ENCODE measurements at regions not wholly inside any gene's neighbourhood (a gene's known extent, or its start where the extent isn't known, plus 50 kb on each side); places are given as distances from the start of the nearest gene placed in this dataset.

DNA sequence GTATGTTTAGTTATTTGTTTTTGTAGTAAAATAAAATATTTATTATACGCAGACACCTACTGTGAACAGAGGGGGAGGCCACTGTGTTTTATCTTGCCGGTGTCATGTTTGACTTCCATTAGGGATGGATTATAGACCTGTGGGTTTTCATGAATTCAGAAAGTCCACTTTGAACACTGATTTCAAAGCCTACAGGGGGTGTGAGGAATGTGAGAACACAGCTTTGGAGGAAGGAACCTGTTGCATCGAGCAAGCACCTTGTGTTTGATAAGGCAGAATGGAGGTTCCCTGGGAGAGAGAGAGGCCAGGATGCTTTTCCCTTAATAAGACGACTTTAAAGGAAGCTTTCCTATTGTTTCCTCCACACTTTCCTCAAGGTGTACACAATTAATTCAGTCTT lies 665.0 kb upstream of the MGMT start:
- H3K9me3 ChIP-seq (ENCODE audit: control insufficient read depth in 1 of 2, insufficient read depth in 1 of 2, low read depth in 1 of 2, low read length in 2 of 2): no peaks in the 10 kb centered on the region
- no TSS peak for BruUV-seq (replicated peaks)
- no peak for ATAC-seq
- ChIA-PET POLR2A (no interaction called here), CTCF (no interaction called here), RAD21 (ENCODE audit: low non-redundant PET in 1 of 2, low total read pairs in 2 of 2, uncharacterized antibody in 2 of 2, unreplicated experiment in 2 of 2) (no interaction called here)
- no peak overlapping the region for H3K4me3 ChIP-seq (replicated peaks in 1 of 2; ENCODE audit: low read depth in 1 of 2, low read length in 2 of 2)
- H3K27ac ChIP-seq (ENCODE audit: low read depth, low read length): no peak overlapping the region
- peaks cover 5% of the 10 kb centered on the region; the same call in 1 of the 2 replicates for H3K27me3 ChIP-seq (ENCODE audit: insufficient read depth, low read length)
- no peak overlapping the region for H3K9ac ChIP-seq (ENCODE audit: low read length)
- H4K20me1 ChIP-seq (ENCODE audit: insufficient read depth): no peaks in the 10 kb centered on the region
- no peak overlapping the region for H2AFZ ChIP-seq (ENCODE audit: low read depth, low read length, poor library complexity, severe bottlenecking)
- H3K36me3 ChIP-seq (ENCODE audit: control insufficient read depth in 1 of 2, insufficient read depth in 2 of 2, low read length in 2 of 2): no peaks in the 10 kb centered on the region
- no peaks in the 10 kb centered on the region for H3K79me2 ChIP-seq (ENCODE audit: insufficient read depth, low read length)
- H3K9me2 ChIP-seq (ENCODE audit: insufficient read depth): no peaks in the 10 kb centered on the region
- DNase-seq (ENCODE audit: low read depth, low spot score): no peak
- intact Hi-C loops (cut with micrococcal nuclease): no loop called here
- no peak overlapping the region for H3K4me2 ChIP-seq (ENCODE audit: low read length)
- no peaks in the 10 kb centered on the region for H3K4me1 ChIP-seq (ENCODE audit: control insufficient read depth in 1 of 2, insufficient read depth in 2 of 2, low read length in 2 of 2)
- TF ChIP-seq POLR2A (IDR thresholded peaks at IDR 0.05; ENCODE audit: borderline replicate concordance, extremely low read depth, insufficient read depth, insufficient read length): no peak
- TF ChIP-seq EZH2phosphoT487 (IDR thresholded peaks at IDR 0.05; ENCODE audit: borderline replicate concordance): no peak
- no peak for TF ChIP-seq YY1 (IDR thresholded peaks at IDR 0.05; ENCODE audit: extremely low read depth, insufficient replicate concordance, low read depth, low read length)
- TF ChIP-seq SIN3A (IDR thresholded peaks at IDR 0.05; ENCODE audit: low read depth): no peak
- TF ChIP-seq ZFX (IDR thresholded peaks at IDR 0.05): no peak
- no peak for TF ChIP-seq CBX3 (IDR thresholded peaks at IDR 0.05; ENCODE audit: low read depth)
- TF ChIP-seq, protein P1, sequence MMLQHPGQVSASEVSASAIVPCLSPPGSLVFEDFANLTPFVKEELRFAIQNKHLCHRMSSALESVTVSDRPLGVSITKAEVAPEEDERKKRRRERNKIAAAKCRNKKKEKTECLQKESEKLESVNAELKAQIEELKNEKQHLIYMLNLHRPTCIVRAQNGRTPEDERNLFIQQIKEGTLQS (IDR thresholded peaks at IDR 0.05): no peak
- no peak for TF ChIP-seq EZH2 (IDR thresholded peaks at IDR 0.05)
- no peak for TF ChIP-seq RAD21 (IDR thresholded peaks at IDR 0.05; ENCODE audit: low read depth)
- TF ChIP-seq, protein P2, sequence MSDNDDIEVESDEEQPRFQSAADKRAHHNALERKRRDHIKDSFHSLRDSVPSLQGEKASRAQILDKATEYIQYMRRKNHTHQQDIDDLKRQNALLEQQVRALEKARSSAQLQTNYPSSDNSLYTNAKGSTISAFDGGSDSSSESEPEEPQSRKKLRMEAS (IDR thresholded peaks at IDR 0.05): no peak
- no peak for TF ChIP-seq TCF7L2 (IDR thresholded peaks at IDR 0.05; ENCODE audit: borderline replicate concordance, extremely low read depth, insufficient read depth, insufficient read length)
- TF ChIP-seq ELF1 (IDR thresholded peaks at IDR 0.05; ENCODE audit: borderline replicate concordance, low read depth): no peak
- TF ChIP-seq JUND (IDR thresholded peaks at IDR 0.05): no peak

DNA sequence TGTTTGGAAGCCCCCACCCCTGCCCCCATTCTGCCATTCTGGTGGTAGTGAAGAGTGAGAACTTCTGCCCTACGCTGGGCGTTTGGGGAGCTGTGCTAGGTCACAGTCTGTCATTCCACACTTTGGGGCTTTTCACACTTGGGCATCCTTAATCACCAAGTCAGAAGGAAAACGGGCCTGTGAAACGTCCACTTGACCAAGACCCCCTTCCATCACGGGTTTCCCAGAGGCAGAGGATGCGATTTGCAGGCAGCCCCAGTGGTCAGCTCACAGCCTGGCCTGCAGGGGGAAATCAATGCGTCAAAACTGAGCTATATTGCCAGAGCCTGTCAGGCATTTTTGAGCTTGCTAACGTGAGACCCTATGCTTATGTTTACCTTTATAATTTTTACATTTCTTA lies 663.3 kb upstream of the MGMT start:
- intact Hi-C loops (cut with micrococcal nuclease): no loop called here
- Histone ChIP-seq H3K4me3 (replicated peaks in 1 of 2; ENCODE audit: low read depth in 1 of 2, low read length in 2 of 2) (no peak overlapping the region), H3K27ac (ENCODE audit: low read depth, low read length) (no peak overlapping the region), H3K4me2 (ENCODE audit: low read length) (no peak overlapping the region), H3K36me3 (ENCODE audit: control insufficient read depth in 1 of 2, insufficient read depth in 2 of 2, low read length in 2 of 2) (no peaks in the 10 kb centered on the region), H3K9ac (ENCODE audit: low read length) (no peak overlapping the region), H4K20me1 (ENCODE audit: insufficient read depth) (no peaks in the 10 kb centered on the region), H3K9me3 (ENCODE audit: control insufficient read depth in 1 of 2, insufficient read depth in 1 of 2, low read depth in 1 of 2, low read length in 2 of 2) (no peaks in the 10 kb centered on the region), H2AFZ (ENCODE audit: low read depth, low read length, poor library complexity, severe bottlenecking) (no peak overlapping the region), H3K4me1 (ENCODE audit: control insufficient read depth in 1 of 2, insufficient read depth in 2 of 2, low read length in 2 of 2) (no peaks in the 10 kb centered on the region), H3K9me2 (ENCODE audit: insufficient read depth) (no peaks in the 10 kb centered on the region), H3K27me3 (ENCODE audit: insufficient read depth, low read length) (peaks cover 5% of the 10 kb centered on the region; the same call in 1 of the 2 replicates), H3K79me2 (ENCODE audit: insufficient read depth, low read length) (no peaks in the 10 kb centered on the region)
- CTCF ChIA-PET: no interaction called here
- TF ChIP-seq CBX3 (IDR thresholded peaks at IDR 0.05; ENCODE audit: low read depth): no peak
- ATAC-seq (no peak), DNase-seq (ENCODE audit: low read depth, low spot score) (no peak)
- no TSS peak for BruUV-seq (replicated peaks)
- RAD21 ChIA-PET (ENCODE audit: low non-redundant PET in 1 of 2, low total read pairs in 2 of 2, uncharacterized antibody in 2 of 2, unreplicated experiment in 2 of 2): no interaction called here
- POLR2A ChIA-PET: no interaction called here
